Amygdala (tissue), 56 donors: ENCODE measurements at regions not wholly inside any gene's neighbourhood (a gene's known extent, or its start where the extent isn't known, plus 50 kb on each side); places are given as distances from the start of the nearest gene placed in this dataset.
A peak's percentile ranks its signal among the peaks of the same experiment; 100 is the strongest.
"Not testable (repeated sequence)": the region's sequence is repeated elsewhere in the genome, so short reads cannot be mapped to it uniquely, and the experiment has no call there.

Experiments
- DNase-seq, 56 donors: peaks; one replicate each; lab custom pipeline; 2025; lab: John Stamatoyannopoulos, UW

DNA sequence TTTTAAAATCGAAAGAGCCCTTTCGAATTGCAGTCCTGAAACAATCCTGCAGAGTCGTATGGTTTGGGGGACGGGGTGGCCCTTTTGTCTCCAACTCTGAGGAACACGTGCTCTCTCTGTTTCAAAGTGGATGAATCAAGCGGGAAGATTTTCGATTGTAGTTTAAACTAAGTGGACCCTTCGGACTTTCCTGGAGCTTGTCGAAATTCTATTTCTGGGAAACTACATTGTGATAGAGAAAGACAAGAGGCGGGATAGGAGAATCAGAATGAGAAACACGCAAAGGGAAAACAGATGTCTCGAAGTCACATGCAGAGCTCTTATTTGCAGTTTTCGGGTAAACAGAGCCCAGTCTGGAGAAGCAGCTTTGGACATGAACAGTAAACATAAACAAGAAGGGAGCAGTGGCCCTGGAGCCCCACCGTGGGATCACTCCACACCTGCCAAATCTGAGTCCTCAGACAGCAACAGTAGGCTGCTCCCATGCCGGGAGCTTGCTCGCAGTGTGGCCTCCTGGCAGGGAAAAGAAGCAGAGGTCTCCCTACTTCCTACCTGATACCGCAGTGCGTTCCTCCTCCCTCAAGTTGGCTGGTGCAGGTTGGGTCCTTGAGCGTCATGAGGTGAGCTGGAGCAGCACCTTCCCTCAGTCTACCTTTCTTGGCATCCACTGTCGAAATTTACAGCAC is 202.4 kb downstream of the SLC4A3 start:
- DNase-seq: peak in 1 of 56 donors; percentile 2

DNA sequence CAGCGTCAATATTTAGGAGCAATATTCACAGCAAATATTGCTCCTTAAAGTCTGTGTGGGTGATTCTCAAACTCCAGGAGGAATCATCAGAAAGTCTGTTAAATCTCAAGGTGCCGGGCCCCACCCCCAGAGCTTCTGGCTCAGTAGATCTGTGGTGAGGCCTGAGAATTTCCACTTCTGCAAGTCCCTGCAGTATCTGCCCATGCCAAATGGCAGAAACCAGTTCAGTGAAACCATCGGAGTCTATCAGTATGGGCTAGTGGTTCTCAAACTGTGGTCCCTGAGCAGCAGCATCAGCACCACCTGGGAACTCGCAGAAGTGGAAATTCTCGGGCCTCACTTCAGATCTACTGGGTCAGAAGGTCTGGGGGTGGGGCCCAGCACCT is 202.9 kb downstream of the SLC4A3 start:
- DNase-seq: peak in 3 of 56 donors; percentile 9 to 29 (median 10)

DNA sequence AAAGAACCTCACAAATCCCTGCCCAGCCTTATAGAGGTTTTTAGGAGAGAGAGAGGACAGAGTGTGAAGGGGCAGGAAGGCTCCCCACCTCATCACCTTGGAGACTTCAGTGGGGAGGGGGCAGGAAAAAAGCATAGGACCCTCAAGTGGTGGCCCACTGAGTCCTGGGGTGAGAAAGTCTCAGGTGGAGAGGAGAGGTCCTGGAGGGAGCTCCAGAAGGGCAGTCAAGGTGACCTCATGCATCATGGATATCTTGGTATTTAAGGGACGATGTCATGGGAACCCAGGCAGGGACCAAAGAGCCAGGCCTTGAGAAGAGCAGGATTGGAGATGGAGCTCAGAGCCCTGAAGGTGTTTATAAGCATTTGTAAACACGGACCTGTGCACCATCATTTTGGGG is 204.5 kb downstream of the SLC4A3 start:
- DNase-seq: no peak

DNA sequence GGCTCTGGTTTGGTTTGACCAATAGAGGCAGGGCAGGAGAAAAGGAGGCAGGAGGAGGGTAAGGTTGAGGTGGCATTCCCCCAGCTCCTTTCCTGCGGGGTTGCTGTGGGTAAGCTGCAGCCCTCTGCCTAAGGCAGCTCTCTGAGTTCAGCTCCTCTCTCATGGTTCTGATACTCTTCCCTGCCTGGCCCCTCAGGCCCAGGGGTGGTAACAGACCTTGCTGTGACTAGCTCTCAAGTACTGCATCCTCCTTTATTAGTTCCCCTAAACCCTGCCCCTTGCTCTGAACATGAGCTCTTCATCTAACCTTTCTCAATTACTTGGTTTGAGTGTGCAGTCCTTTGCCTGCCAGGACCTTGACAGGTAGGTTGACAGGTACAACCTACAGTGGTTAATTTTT is 205.5 kb downstream of the SLC4A3 start:
- DNase-seq: no peak

DNA sequence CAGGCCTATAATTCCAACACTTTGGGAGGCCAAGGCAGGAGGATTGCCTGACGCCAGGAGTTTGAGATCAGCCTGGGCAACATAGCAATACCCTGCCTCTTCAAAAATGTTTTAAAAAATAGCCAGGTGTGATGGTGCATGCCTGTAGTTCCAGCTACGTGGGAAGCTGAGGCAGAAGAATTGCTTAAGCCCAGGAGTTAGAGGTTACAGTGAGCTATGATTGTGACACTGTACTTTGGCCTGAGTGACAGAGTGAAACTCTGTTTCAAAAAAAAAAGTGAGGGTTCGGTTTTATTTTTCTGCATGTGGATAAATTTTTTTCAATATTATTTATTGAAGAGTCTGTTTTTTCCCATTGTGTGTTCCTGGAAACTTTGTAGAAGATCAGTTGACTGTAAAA is 208.1 kb downstream of the SLC4A3 start:
- DNase-seq: no peak

DNA sequence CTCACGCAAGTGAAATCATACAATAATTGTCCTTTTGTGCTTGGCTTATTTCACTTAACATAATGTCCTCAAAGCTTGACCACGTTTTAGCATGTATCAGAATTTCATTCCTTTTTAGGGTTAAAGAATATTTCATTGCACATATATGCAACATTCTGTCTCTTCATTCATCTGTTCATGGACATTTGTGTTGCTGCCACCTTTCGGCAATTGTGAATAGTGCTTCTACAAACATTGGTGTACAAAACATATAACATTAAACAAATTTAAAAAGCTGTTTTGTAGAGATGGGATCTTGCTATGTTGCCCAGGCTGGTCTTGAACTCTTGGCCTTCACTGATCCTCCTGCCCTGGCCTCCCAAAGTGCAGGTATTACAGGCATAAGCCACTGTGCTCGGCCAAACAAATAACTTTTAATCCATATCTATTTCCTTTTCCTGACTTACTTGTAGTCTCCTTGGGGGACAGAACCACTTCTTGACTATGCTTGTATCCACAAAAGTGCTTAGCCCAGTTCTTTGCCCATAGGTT is 209.3 kb downstream of the SLC4A3 start:
- DNase-seq: peak in 2 of 56 donors; percentile 2 to 27

DNA sequence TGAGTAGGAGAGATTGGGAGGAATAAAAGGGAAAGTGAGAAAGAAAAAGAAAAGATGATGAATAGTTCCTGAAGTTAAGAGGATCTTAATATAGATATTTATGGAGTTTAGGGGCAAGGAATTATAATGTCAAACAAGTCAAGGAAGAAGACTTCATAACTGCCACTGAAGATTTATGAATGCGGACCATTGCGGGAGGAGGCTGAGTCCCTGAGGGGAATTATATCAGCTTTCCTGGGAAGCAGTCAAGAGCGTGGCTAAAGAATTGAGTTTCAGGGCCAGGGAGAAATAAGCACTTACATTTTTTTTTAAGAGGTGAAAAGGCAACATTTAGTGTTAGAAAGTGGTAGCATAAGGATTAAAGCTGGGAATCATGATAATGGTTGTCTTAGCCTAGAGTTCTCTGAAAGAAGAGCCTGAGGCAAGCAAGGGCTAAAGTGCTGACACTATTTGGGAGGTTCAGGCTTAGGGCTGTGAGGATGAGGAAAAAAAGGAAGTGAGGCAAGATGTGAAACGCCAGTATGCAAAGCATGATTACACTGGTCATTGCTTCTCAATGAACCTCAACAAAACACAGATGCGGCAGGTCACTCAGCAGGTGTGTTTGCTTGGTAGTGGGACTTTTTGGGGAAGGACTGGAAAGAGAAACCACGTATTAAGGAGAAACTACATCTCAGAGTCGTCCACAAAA is 217.1 kb downstream of the SLC4A3 start:
- no peak for DNase-seq

DNA sequence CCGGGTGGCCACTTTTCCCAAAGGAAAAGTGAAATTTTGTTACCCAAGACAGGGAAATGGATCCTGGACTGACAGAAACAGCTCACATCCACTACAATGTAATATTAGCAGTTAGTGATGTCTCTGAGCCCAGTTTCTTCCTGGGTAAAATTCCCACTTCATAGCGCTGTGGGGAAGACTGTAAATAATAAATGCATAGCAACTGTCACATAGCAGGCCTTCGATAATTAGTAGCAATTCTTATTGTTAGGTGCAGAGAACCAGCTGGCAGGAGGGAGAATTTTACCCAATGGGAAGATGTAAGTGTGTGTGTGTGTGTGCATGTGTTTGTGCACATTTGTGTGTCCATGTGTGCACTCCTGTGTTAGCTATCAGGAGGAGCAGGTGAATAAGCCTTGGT is 221.5 kb downstream of the SLC4A3 start:
- no peak for DNase-seq

DNA sequence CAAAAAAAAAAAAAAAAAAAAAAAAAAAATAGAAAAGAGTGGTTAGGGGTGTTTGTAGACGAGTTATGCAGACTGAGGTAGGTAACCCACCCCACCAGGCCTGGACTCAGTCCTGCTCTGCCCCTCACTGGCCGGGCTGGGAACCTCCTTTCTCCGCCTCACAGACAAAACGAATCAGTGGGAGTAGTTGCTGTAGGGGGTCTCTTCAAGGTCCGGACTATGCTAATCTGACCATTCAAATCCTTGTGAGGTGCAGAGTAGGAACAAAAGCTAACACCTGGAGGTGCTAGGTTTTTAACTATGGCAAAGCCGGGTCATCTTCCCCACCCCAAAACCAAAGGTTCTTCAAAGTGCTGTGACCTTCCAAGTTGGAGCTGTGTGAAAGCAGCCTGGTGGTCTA is 223.7 kb downstream of the SLC4A3 start:
- no peak for DNase-seq

DNA sequence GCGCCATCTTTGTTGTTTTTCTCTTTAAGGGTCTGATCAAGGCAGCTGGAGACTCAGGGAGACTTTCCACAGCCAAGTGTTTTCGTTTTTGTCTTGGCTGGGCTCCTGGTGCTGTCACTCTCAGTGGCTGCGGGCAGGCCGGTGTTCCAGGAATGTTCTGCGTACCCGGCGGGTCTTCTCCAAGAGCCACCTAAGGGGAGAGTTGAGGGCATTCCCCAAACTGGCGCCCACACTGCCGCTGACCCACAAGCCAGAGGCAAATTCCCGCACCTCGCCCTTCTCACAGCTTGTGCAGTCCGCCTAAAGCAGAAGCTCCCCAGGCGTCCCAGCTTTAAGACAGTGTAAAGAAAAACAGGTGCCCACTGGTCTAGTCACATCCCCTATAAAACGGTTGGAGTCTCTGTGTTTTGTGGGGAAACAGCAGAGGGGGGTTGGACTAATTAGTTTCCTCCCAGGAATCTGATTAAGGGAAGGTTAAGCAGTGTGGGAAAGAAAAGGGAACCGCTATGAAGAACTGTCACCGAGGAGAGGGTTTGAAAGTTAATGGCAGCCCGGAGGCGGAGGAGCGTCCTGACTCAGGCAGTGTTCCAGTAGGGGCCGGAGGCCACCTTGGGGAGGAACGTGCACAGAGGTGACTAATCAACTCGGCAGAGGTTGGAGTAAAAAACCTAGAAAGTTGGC is 224.5 kb downstream of the SLC4A3 start:
- peak in 6 of 56 donors; percentile 1 to 7 (median 4) for DNase-seq

DNA sequence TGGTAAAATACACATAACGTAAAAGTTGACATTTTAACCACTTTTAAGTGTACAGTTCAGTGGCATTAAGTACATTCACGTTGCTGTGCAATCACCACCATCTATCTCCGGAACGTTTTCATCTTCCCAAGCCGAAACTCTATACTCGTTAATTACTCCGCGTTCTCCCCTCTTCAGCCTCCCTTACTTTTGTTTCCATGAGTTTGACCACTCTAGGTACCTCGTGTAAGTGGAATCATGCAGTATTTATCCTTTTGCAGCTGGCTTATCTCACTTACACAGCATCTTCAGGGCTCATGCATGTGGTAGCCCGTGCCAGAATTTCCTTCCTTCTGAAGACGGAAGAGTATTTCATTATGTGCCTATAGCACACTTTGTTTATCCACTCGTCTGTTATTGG is 225.2 kb downstream of the SLC4A3 start:
- DNase-seq: no peak

DNA sequence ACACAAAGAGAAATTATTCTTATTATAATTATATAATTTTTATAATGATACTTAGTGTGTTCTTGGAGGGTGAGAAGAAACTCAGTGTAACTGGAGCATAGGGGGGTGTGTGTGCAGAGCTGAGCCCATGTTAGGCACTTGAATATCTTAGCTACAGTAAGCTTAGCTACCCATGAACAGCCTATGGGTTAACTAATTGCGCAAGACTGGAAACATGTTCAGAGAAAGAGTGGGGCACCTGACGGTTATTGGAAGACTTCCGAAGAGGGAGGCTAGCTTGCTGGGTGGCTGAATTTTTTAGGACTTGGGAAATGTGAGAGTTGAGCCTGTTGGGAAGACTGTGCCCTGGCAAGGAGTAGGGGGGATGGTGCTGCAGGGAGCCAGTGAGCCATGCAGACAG is 229.2 kb downstream of the SLC4A3 start:
- DNase-seq: no peak

DNA sequence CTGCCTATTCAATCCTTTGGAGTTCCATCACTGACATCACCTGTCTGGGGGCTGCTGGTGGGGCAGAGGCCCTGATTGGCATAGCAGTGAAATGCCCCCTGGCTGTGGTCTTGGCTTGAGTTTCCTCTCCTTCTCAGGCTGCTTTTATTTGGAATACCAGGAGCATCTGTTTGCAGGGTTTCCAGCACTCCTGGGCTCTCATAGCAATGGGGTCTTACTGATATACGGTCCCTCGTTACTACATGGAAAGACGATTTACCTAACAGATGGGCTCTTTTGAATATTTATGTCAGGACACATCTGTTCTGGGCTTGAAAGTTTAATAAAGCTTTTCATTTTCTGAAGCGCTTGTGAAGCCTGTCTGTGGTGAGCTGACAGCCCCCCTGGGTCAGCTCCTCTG is 230.3 kb downstream of the SLC4A3 start:
- no peak for DNase-seq

DNA sequence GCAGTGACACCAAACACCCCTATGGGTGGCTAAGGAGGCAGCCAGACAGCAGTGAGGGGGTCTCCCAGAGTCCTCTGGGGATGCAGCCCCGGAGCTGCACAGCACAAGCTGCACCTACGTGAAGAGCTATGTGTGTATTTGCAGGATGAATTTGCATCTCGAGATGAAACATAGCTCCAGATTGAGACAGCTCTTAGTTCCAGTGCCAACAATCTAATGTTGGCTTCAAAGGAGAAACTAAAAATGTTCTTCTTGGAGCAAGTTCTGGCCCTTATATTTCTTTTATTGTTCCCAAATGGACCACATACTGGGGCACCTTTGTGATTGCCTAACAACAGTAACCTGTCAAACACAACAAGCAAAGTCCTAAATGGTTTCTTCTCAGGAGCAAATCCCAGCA is 233.9 kb downstream of the SLC4A3 start:
- DNase-seq: no peak

DNA sequence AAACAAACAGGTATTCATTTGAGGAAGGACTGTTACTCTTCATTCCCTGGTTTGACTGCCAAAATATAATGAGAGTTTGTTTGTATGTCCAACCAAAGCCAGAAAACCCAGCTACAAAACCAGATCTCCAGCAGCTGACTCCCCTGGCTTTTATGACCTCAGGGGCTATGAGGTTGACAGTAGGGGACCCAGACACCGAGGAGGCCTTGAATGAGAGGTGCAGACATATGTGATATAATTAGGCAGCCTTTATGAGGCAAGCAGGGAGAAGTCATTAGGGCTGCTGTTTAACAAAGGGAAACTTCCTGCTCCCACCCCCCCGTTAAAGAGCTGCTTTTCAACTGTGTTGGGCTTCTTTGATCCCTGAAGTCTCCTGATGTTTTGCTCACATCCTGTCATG is 236.7 kb downstream of the SLC4A3 start:
- no peak for DNase-seq

DNA sequence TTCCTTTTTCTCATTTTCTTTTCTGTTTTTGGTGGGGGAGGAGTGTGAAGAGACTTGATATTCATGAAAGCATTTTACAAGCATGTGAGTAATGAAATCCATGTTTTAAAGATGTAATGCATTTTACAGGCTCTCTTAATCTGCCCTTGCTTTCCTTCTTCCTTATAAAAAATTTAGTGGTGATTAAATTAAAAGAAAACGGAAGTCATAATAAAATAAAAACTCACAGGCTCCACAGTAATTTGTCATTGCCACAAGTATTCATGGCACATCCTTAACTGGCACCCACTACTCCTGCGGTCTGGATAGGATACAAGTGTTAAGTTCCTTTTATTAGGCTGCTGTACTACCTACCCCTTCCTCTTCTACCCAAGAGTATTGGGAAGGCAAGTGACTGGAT is 241.2 kb downstream of the SLC4A3 start:
- no peak for DNase-seq

DNA sequence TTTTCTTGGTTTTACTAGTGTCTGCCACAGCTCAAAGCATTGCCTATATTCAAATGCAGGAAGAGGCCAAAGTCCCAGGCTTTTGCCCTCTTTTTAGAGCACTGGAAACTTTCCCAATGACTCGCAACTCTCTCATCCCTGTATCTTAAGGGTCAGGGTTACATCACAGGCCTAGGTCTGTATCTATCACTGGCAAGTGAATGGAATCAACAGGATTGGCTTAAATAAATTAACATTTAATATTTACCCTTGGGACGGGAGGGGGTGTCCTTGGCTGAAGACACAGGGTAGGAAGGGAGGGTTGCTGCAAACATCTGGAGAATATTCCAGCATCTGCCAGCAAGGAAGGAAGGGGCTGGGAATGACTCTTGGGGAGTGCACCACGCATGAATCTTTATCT is 242.6 kb downstream of the SLC4A3 start:
- DNase-seq: no peak

DNA sequence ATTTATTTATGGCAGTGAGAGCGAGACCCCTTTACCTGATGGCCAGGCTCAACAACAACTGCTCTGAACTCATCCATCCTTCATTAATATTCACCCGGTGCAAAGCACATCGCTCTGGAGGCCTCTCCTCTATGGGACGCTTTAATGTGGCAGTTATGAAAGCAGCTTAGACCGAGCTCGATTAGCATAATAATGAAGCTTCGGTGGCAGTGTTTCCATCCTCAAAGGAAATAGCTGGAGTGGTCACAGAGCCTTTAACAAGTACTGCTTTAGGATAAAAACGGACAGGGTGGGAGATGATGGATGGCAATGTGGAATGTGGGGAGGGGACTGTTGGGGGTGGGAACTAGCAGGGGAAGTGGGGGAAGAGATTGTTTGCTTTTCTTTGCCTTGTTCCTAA is 243.9 kb downstream of the SLC4A3 start:
- DNase-seq: peak in 2 of 56 donors; percentile 4 to 8

DNA sequence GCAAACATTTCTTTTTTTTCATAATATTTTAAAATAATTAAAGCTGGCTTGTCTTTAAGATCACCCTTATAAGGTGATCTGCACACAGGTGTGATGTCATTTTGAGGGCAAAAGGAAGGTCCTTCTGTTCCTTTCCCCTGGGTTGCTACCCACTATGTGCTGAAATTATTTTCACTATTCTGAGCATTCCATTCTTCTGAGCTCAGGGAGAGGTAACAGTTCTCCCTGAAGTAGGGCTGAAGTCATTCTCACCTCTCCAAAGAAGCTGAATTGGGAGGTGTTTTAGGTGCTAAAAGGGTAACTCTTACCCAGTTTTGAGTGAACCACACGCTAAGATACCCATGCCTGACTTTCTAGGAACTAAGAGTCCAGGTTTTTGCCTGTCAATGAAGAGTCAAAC is 247.6 kb downstream of the SLC4A3 start:
- no peak for DNase-seq

DNA sequence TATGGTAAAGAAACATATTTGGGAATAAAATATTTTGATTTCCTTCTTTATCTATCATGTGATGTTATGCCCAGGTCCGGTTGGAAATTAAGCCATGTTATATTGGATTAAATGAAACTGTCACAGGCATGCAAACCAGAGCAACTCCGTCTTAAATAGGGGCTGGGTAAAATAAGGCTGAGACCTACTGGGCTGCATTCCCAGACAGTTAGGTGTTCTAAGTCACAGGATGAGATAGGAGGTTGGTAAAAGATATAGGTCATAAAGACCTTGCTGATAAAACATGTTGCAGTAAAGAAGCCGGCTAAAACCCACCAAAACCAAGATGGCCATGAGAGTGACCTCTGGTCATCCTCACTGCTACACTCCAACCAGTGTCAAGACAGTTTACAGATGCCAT is 248.6 kb downstream of the SLC4A3 start:
- DNase-seq: not testable (repeated sequence)

DNA sequence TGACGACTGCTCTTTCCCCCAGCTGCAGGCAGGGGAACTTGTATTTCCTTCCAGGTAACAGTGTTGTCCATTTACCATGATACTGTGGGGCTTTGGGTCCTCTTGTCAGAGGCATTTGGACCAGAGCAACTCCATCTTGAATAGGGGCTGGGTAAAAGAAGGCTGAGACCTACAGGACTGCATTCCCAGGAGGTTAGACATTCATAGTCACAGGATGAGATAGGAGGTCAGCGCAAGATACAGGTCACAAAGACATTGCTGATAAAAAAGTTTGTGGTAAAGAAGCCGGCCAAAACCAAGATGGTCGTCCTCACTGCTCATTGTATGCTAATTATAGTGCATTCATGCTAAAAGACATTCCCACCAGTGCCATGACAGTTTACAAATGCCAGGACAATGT is 249.5 kb downstream of the SLC4A3 start:
- no peak for DNase-seq

DNA sequence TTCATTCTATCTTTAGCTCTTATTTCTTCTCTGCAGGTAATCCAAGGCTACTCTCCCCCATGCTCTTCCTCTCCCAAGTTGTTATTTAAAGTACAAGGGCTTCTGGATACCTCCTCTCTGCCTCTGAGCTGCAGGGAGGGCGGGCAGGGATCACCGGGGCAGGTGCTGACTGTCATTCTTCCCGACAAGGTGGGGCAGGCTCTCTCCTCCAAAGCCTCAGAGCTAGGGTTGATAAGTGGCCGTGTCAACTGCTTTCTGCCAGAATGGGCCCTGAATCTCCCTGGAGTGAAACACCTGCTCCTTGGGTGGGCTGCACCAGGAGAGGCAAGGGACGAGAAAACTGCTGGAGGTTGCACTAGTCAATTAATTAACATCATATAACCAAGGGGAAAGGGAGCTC is 250.3 kb downstream of the SLC4A3 start:
- no peak for DNase-seq
